B cell (primary cell): ENCODE measurements at regions not wholly inside any gene's neighbourhood (a gene's known extent, or its start where the extent isn't known, plus 50 kb on each side); places are given as distances from the start of the nearest gene placed in this dataset.
"Not testable (repeated sequence)": the region's sequence is repeated elsewhere in the genome, so short reads cannot be mapped to it uniquely, and the experiment has no call there.

Experiments used
- EZH2 ChIP-seq: IDR thresholded peaks from 2 replicates; pipeline ENCODE4 v1.6.1; 2012; ENCODE audit warnings: borderline replicate concordance, low read depth, mild to moderate bottlenecking, moderate library complexity, low read length; ENCODE audit not compliant: insufficient read depth, poor library complexity, severe bottlenecking
- TF ChIP-seq, protein P1 (sequence below): fragments of 200-600 bp; IDR thresholded peaks from one replicate; pipeline ENCODE4 v1.8.0; 2022; ENCODE audit warnings: antibody characterized with exemption, mild to moderate bottlenecking

- TF ChIP-seq, protein P1, sequence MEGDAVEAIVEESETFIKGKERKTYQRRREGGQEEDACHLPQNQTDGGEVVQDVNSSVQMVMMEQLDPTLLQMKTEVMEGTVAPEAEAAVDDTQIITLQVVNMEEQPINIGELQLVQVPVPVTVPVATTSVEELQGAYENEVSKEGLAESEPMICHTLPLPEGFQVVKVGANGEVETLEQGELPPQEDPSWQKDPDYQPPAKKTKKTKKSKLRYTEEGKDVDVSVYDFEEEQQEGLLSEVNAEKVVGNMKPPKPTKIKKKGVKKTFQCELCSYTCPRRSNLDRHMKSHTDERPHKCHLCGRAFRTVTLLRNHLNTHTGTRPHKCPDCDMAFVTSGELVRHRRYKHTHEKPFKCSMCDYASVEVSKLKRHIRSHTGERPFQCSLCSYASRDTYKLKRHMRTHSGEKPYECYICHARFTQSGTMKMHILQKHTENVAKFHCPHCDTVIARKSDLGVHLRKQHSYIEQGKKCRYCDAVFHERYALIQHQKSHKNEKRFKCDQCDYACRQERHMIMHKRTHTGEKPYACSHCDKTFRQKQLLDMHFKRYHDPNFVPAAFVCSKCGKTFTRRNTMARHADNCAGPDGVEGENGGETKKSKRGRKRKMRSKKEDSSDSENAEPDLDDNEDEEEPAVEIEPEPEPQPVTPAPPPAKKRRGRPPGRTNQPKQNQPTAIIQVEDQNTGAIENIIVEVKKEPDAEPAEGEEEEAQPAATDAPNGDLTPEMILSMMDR: not testable (repeated sequence)
- TF ChIP-seq EZH2: not testable (repeated sequence)
Measured at GRCh38 chr2:7441841-7442240, 524.6 kb downstream of the RNF144A start.
